ENCODE measurements at regions not wholly inside any gene's neighbourhood (a gene's known extent, or its start where the extent isn't known, plus 50 kb on each side); places are given as distances from the start of the nearest gene placed in this dataset.

DNA sequence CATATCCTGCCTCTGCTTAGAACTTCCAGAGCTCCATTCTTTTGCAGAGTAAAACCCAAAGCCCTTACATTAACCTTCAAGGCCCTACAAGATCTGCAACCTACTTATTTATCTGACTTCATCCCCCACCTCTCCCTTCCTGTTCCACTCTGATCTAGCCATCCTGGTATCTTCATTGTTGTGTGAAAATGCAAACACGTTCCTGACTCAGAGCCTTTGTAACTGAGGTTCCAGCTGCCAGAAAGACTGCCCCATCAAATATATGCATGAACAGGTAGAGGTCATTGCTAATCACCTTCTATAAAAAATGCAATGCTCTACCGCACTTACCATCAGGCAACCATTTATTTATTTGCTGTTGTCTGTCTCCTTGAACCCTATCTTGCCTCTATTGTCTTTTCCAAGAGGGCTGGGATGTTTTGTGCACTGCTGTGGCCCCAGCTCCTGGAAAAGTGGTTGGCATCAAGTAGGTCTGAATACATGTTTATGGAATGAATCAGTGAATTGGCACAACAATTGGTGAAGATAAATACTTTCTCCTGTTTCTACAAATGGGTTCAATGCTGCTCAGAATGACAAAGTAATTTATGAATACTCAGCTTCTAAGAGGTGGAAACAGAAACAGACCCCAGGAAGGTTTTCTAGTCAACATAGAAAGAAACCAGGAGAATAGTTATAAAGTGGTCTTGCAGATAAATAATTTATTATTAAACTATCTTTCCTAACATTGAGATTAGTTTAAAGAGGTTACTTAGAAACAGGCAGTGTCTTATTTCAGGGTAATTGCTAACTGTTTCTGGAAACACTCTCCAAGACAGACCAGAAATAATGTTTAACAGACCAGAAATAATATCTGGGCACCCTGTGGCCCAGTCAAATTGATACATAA, 230.6 kb upstream of the CD180 start:
- no peak for FAIRE-seq
- no peaks in the 10 kb centered on the region for H3K27me3 ChIP-seq (ENCODE audit: insufficient read depth, low read length)
- H3K9me3 Mint-ChIP-seq (ENCODE audit: unreplicated experiment), result no peaks in the 10 kb centered on the region
- H3K79me2 ChIP-seq (ENCODE audit: insufficient read depth, low read length), result no peaks in the 10 kb centered on the region
- no peak overlapping the region for H3K4me3 ChIP-seq (ENCODE audit: insufficient read depth, low read depth, low read length)
- no peak overlapping the region for H3K4me2 ChIP-seq (ENCODE audit: low read length)
- H3K4me1 Mint-ChIP-seq (ENCODE audit: low read depth, unreplicated experiment), result peaks cover 8% of the 10 kb centered on the region
- TF ChIP-seq, protein P1, sequence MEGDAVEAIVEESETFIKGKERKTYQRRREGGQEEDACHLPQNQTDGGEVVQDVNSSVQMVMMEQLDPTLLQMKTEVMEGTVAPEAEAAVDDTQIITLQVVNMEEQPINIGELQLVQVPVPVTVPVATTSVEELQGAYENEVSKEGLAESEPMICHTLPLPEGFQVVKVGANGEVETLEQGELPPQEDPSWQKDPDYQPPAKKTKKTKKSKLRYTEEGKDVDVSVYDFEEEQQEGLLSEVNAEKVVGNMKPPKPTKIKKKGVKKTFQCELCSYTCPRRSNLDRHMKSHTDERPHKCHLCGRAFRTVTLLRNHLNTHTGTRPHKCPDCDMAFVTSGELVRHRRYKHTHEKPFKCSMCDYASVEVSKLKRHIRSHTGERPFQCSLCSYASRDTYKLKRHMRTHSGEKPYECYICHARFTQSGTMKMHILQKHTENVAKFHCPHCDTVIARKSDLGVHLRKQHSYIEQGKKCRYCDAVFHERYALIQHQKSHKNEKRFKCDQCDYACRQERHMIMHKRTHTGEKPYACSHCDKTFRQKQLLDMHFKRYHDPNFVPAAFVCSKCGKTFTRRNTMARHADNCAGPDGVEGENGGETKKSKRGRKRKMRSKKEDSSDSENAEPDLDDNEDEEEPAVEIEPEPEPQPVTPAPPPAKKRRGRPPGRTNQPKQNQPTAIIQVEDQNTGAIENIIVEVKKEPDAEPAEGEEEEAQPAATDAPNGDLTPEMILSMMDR (IDR thresholded peaks at IDR 0.05; ENCODE audit: insufficient read depth, low read depth, low read length), result no peak
- no peak for TF ChIP-seq EZH2 (IDR thresholded peaks at IDR 0.05; ENCODE audit: insufficient read depth, low read length)
- no peaks in the 10 kb centered on the region for H3K27me3 Mint-ChIP-seq (ENCODE audit: low read depth, unreplicated experiment)
- H3K36me3 Mint-ChIP-seq (ENCODE audit: low read depth, unreplicated experiment), result peaks cover 2% of the 10 kb centered on the region
- no peak overlapping the region for H3K27ac ChIP-seq (ENCODE audit: low read depth, low read length)
- H3K9me3 ChIP-seq (ENCODE audit: insufficient read depth, low read depth, low read length), result no peaks in the 10 kb centered on the region
- H3K9ac ChIP-seq (ENCODE audit: low read length), result no peak overlapping the region
- no peaks in the 10 kb centered on the region for H3K4me1 ChIP-seq (ENCODE audit: insufficient read depth, low read length)
- peak overlapping the region; percentile 13 for H2AFZ ChIP-seq (ENCODE audit: low read depth, low read length)
- H3K27ac Mint-ChIP-seq (ENCODE audit: unreplicated experiment), result no peak overlapping the region
- H4K20me1 ChIP-seq (ENCODE audit: insufficient read depth, low read length), result no peaks in the 10 kb centered on the region
- peak; percentile 24 for DNase-seq (ENCODE audit: low read depth)
- H3K4me3 Mint-ChIP-seq (ENCODE audit: unreplicated experiment), result no peak overlapping the region
- no peaks in the 10 kb centered on the region for H3K36me3 ChIP-seq (ENCODE audit: insufficient read depth, low read length)

DNA sequence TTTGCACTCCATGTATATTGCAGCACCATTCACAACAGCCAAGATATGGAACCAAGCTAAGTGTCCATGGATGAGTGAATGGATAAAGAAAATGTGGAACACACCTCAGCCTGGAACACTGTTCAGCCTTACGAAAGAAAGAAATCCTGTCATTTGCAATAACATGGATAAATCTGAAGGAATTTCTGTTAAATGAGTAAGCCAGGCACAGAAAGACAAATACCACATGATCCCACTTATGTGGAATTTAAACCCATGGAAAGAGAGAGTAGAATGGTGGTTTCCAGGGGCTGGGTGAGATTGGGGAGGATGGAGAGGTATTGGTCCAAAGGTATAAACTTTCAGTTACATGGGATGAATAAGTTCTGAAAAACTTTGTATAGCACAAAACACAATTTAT, 228.9 kb upstream of the CD180 start:
- Mint-ChIP-seq H3K36me3 (ENCODE audit: low read depth, unreplicated experiment) (peaks cover 2% of the 10 kb centered on the region), H3K27ac (ENCODE audit: unreplicated experiment) (no peak overlapping the region), H3K4me3 (ENCODE audit: unreplicated experiment) (no peak overlapping the region), H3K27me3 (ENCODE audit: low read depth, unreplicated experiment) (no peaks in the 10 kb centered on the region), H3K9me3 (ENCODE audit: unreplicated experiment) (no peaks in the 10 kb centered on the region), H3K4me1 (ENCODE audit: low read depth, unreplicated experiment) (peaks cover 8% of the 10 kb centered on the region)
- H3K36me3 ChIP-seq (ENCODE audit: insufficient read depth, low read length), result no peaks in the 10 kb centered on the region
- H4K20me1 ChIP-seq (ENCODE audit: insufficient read depth, low read length), result no peaks in the 10 kb centered on the region
- no peaks in the 10 kb centered on the region for H3K27me3 ChIP-seq (ENCODE audit: insufficient read depth, low read length)
- no peak for FAIRE-seq
- H3K4me3 ChIP-seq (ENCODE audit: insufficient read depth, low read depth, low read length), result no peak overlapping the region
- H3K9me3 ChIP-seq (ENCODE audit: insufficient read depth, low read depth, low read length), result no peaks in the 10 kb centered on the region
- TF ChIP-seq, protein P1 (IDR thresholded peaks at IDR 0.05; ENCODE audit: insufficient read depth, low read depth, low read length), result no peak
- TF ChIP-seq EZH2 (IDR thresholded peaks at IDR 0.05; ENCODE audit: insufficient read depth, low read length), result no peak
- DNase-seq (ENCODE audit: low read depth), result peak; percentile 62
- H3K27ac ChIP-seq (ENCODE audit: low read depth, low read length), result no peak overlapping the region
- no peak overlapping the region for H3K4me2 ChIP-seq (ENCODE audit: low read length)
- H3K4me1 ChIP-seq (ENCODE audit: insufficient read depth, low read length), result no peaks in the 10 kb centered on the region
- H3K9ac ChIP-seq (ENCODE audit: low read length), result no peak overlapping the region
- H2AFZ ChIP-seq (ENCODE audit: low read depth, low read length), result no peak overlapping the region
- no peaks in the 10 kb centered on the region for H3K79me2 ChIP-seq (ENCODE audit: insufficient read depth, low read length)

DNA sequence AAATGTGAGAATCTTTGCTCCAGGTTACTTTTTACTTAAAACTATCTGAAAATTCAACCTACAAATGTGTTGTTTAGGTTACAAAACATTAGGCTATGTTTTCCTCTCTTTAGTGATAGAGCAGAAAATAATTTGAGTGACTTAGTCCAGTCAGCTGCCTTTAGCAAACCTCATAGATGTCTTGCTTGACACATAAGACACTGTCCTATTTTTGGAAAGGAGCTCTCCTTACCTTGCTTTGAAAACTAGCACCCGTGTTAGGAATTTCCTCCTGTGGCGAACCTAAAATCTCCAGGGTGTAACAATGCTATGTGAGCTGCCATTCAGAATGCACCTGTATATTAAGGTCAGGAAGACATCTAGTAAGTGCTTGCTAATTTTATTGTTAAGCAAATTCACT, 221.2 kb upstream of the CD180 start:
- peaks cover 22% of the 10 kb centered on the region for H3K4me1 Mint-ChIP-seq (ENCODE audit: low read depth, unreplicated experiment)
- Histone ChIP-seq H3K36me3 (ENCODE audit: insufficient read depth, low read length) (no peaks in the 10 kb centered on the region), H3K9ac (ENCODE audit: low read length) (no peak overlapping the region), H3K27ac (ENCODE audit: low read depth, low read length) (no peak overlapping the region), H3K4me3 (ENCODE audit: insufficient read depth, low read depth, low read length) (no peak overlapping the region), H3K4me1 (ENCODE audit: insufficient read depth, low read length) (no peaks in the 10 kb centered on the region), H3K79me2 (ENCODE audit: insufficient read depth, low read length) (no peaks in the 10 kb centered on the region), H3K27me3 (ENCODE audit: insufficient read depth, low read length) (no peaks in the 10 kb centered on the region), H2AFZ (ENCODE audit: low read depth, low read length) (no peak overlapping the region), H4K20me1 (ENCODE audit: insufficient read depth, low read length) (no peaks in the 10 kb centered on the region), H3K4me2 (ENCODE audit: low read length) (no peak overlapping the region), H3K9me3 (ENCODE audit: insufficient read depth, low read depth, low read length) (no peaks in the 10 kb centered on the region)
- no peak for FAIRE-seq
- no peaks in the 10 kb centered on the region for H3K9me3 Mint-ChIP-seq (ENCODE audit: unreplicated experiment)
- TF ChIP-seq, protein P1 (IDR thresholded peaks at IDR 0.05; ENCODE audit: insufficient read depth, low read depth, low read length), result no peak
- TF ChIP-seq EZH2 (IDR thresholded peaks at IDR 0.05; ENCODE audit: insufficient read depth, low read length), result no peak
- H3K36me3 Mint-ChIP-seq (ENCODE audit: low read depth, unreplicated experiment), result no peaks in the 10 kb centered on the region
- no peak overlapping the region for H3K4me3 Mint-ChIP-seq (ENCODE audit: unreplicated experiment)
- DNase-seq (ENCODE audit: low read depth), result no peak
- no peak overlapping the region for H3K27ac Mint-ChIP-seq (ENCODE audit: unreplicated experiment)
- H3K27me3 Mint-ChIP-seq (ENCODE audit: low read depth, unreplicated experiment), result no peaks in the 10 kb centered on the region

All from astrocyte (in vitro differentiated cells and primary cell).